ENCODE measurements at regions not wholly inside any gene's neighbourhood (a gene's known extent, or its start where the extent isn't known, plus 50 kb on each side); places are given as distances from the start of the nearest gene placed in this dataset.

DNA sequence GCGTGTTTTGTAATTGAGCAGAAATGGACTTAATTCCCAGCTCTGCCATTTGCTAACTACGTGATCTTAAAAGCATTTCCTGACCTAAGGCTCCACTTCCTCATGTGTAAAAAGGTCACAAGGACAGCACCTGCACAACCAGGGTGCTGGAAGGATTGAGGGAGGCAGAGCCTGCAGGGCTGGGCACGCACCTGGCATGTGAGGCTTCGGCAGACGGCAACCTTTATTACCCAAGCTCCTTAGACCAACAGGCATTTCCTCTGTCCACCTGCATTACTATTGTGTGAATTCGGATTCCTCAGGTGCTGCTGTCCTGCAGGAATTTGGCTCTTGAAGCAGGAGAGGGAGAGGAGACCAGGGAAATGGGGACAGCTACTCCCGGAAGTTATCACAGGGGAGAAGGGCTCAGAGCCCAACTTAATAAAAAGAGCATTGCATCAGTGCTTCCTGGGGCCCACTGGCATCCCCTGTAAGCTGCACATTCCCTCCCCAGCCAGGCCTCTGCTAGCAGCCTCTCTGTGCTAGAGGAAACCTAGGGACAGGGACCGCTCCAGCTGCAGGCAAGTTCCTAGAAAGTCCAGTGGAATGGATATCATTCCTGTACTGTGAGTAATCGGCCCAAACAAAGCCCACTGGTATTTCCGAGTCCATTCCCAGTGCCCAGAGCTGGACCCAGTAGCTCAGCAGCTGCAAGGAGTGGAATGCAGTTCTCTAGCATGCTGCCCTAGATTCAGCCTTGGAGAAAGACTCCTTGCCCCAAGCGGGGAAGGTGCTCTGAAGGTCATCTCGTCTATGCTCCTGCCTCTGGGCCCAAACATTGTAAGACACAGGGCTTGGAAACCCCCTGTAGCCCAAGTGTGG, 157.1 kb upstream of the CCND2 start:
- Histone ChIP-seq H3K27me3 (replicated peaks; ENCODE audit: insufficient read depth, low read depth, low read length, poor library complexity) (peaks cover 30% of the 10 kb centered on the region), H3K9me3 (ENCODE audit: low read depth, low read length, poor library complexity, severe bottlenecking) (no peaks in the 10 kb centered on the region), H3K27ac (ENCODE audit: low read depth, low read length, poor library complexity, severe bottlenecking) (no peak overlapping the region), H3K36me3 (ENCODE audit: insufficient read depth, low read length, poor library complexity, severe bottlenecking) (no peaks in the 10 kb centered on the region), H3K4me3 (ENCODE audit: low read depth, low read length, poor library complexity, severe bottlenecking) (no peak overlapping the region), H3K4me1 (ENCODE audit: insufficient read depth, low read length, poor library complexity, severe bottlenecking) (no peaks in the 10 kb centered on the region)
- ChIA-PET POLR2A (ENCODE audit: low non-redundant PET) (interaction anchor here (0.7 kb wide), 1 partner anchor 39 kb away, joined by 3 read pairs; no protein-coding TSS in a partner anchor), CTCF (no interaction called here)
- intact Hi-C loops (cut with micrococcal nuclease; ENCODE audit: unreplicated experiment) = no loop called here
- DNase-seq (ENCODE audit: low spot score) = no peak
- TF ChIP-seq, protein P1, sequence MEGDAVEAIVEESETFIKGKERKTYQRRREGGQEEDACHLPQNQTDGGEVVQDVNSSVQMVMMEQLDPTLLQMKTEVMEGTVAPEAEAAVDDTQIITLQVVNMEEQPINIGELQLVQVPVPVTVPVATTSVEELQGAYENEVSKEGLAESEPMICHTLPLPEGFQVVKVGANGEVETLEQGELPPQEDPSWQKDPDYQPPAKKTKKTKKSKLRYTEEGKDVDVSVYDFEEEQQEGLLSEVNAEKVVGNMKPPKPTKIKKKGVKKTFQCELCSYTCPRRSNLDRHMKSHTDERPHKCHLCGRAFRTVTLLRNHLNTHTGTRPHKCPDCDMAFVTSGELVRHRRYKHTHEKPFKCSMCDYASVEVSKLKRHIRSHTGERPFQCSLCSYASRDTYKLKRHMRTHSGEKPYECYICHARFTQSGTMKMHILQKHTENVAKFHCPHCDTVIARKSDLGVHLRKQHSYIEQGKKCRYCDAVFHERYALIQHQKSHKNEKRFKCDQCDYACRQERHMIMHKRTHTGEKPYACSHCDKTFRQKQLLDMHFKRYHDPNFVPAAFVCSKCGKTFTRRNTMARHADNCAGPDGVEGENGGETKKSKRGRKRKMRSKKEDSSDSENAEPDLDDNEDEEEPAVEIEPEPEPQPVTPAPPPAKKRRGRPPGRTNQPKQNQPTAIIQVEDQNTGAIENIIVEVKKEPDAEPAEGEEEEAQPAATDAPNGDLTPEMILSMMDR (conservative IDR thresholded peaks at IDR 0.05; ENCODE audit: low read depth, low read length) = no peak
- TF ChIP-seq EZH2 (IDR thresholded peaks at IDR 0.05; ENCODE audit: borderline replicate concordance, low read depth, low read length, poor library complexity, severe bottlenecking) = no peak
- BruUV-seq (replicated peaks) = no TSS peak

DNA sequence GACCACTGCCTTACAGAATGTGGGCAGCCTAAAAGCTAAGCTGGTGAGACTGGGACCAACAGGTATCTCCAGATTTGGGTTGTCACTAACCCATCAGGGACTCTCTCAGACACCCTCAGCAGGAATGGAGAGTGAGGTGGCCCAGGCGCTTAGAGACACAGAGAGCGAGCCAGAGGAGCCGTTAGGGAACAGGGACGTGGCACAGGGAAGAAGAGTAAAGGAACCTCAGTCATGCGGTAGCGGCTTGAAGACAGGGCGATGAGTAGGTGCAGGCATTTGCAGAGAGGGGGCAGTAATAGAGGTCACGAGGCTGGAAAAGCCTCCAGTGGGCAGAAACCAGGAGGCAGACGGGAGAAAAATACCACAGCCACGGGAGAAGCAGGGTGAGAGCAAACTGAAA, 158.0 kb upstream of the CCND2 start:
- Histone ChIP-seq H3K4me1 (ENCODE audit: insufficient read depth, low read length, poor library complexity, severe bottlenecking) (no peaks in the 10 kb centered on the region), H3K9me3 (ENCODE audit: low read depth, low read length, poor library complexity, severe bottlenecking) (no peaks in the 10 kb centered on the region), H3K36me3 (ENCODE audit: insufficient read depth, low read length, poor library complexity, severe bottlenecking) (no peaks in the 10 kb centered on the region), H3K27me3 (replicated peaks; ENCODE audit: insufficient read depth, low read depth, low read length, poor library complexity) (peaks cover 30% of the 10 kb centered on the region), H3K27ac (ENCODE audit: low read depth, low read length, poor library complexity, severe bottlenecking) (no peak overlapping the region), H3K4me3 (ENCODE audit: low read depth, low read length, poor library complexity, severe bottlenecking) (no peak overlapping the region)
- POLR2A ChIA-PET (ENCODE audit: low non-redundant PET) = no interaction called here
- intact Hi-C loops (cut with micrococcal nuclease; ENCODE audit: unreplicated experiment) = no loop called here
- no peak for TF ChIP-seq EZH2 (IDR thresholded peaks at IDR 0.05; ENCODE audit: borderline replicate concordance, low read depth, low read length, poor library complexity, severe bottlenecking)
- TF ChIP-seq, protein P1 (conservative IDR thresholded peaks at IDR 0.05; ENCODE audit: low read depth, low read length) = no peak
- no TSS peak for BruUV-seq (replicated peaks)
- DNase-seq (ENCODE audit: low spot score) = no peak
- CTCF ChIA-PET = no interaction called here

DNA sequence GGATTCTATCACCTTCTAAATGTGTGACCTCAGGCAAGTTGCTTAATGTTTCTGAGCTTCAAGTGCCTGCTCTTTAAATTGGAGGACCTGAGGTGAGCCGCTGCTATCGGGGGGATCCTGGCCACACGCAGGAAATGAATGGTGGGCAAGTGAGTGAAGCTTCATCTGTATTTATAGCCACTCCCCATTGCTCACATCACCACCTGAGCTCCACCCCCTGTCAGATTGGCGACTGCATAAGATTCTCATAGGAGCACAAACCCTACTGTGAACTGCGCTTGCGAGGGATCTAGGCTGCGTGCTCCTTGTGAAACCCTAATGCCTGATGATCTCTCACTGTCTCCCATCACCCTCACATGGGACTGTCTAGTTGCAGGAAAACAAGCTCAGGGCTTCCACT, 158.6 kb upstream of the CCND2 start:
- BruUV-seq (replicated peaks) = no TSS peak
- Histone ChIP-seq H3K27ac (ENCODE audit: low read depth, low read length, poor library complexity, severe bottlenecking) (no peak overlapping the region), H3K36me3 (ENCODE audit: insufficient read depth, low read length, poor library complexity, severe bottlenecking) (no peaks in the 10 kb centered on the region), H3K27me3 (replicated peaks; ENCODE audit: insufficient read depth, low read depth, low read length, poor library complexity) (peaks cover 26% of the 10 kb centered on the region), H3K9me3 (ENCODE audit: low read depth, low read length, poor library complexity, severe bottlenecking) (no peaks in the 10 kb centered on the region), H3K4me3 (ENCODE audit: low read depth, low read length, poor library complexity, severe bottlenecking) (no peak overlapping the region), H3K4me1 (ENCODE audit: insufficient read depth, low read length, poor library complexity, severe bottlenecking) (no peaks in the 10 kb centered on the region)
- no peak for DNase-seq (ENCODE audit: low spot score)
- ChIA-PET POLR2A (ENCODE audit: low non-redundant PET) (no interaction called here), CTCF (no interaction called here)
- intact Hi-C loops (cut with micrococcal nuclease; ENCODE audit: unreplicated experiment) = no loop called here
- TF ChIP-seq, protein P1 (conservative IDR thresholded peaks at IDR 0.05; ENCODE audit: low read depth, low read length) = no peak
- no peak for TF ChIP-seq EZH2 (IDR thresholded peaks at IDR 0.05; ENCODE audit: borderline replicate concordance, low read depth, low read length, poor library complexity, severe bottlenecking)

Data from A673 (cell line).